ENCODE measurements at regions not wholly inside any gene's neighbourhood (a gene's known extent, or its start where the extent isn't known, plus 50 kb on each side); places are given as distances from the start of the nearest gene placed in this dataset.

DNA sequence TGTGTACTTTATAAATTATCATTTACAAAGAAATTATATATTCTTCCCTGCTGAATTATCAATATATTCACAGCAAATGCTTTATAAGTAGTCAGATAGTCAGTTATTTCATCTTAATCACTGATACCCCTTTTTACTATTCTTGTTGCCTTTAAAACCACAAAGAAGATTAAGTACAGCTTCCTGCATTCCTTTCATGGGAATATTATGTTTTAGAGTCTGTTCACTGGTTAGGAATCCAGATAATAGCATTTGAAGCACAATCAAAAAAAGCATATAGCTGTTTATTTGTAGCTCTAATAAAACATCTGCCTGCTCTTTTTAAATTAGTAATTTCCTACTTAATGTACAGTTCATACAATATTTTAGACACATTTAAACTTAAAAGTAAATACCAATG is 508.9 kb downstream of the FBXO15 start:
- DNase-seq (ENCODE audit: low read depth): peak; percentile 79

DNA sequence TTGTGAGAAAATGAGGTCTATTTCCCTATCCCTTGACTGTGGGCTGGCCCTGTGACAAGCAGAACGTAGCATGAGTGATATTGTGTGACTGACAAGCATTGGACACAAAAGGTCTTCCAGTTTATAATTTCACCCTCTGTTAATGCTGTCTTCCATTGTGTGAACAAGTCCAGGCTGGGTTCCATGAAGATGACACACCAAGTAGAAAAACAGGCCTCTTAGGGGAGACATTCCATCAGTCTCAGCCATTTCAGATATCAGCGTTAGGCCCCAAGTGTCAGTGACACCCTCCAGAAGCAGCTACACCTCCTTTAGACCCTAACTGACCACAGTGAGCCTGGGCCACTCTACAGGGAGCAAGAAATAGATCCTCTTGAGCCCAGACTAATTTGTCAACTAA is 511.3 kb downstream of the FBXO15 start:
- DNase-seq (ENCODE audit: low read depth): peak; percentile 56

DNA sequence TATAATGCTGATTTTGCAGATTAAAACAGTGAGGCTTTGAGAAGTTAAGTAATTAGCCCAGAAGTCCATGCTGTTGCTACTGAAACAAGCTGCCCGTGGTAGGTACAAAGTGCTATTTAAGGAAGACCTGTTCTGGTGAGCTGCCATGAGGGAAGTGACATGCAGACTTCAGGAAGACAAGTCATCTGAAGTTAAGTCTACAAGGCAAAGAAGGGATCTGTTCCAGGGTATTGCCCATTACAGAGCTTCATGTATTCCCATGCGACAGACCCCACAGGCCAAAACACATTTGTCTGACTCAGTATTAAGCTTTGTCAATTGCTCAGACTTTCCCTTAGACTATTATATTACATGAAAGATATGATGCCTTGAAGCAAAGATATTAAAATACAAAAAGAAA is 520.8 kb downstream of the FBXO15 start:
- DNase-seq (ENCODE audit: low read depth): no peak

DNA sequence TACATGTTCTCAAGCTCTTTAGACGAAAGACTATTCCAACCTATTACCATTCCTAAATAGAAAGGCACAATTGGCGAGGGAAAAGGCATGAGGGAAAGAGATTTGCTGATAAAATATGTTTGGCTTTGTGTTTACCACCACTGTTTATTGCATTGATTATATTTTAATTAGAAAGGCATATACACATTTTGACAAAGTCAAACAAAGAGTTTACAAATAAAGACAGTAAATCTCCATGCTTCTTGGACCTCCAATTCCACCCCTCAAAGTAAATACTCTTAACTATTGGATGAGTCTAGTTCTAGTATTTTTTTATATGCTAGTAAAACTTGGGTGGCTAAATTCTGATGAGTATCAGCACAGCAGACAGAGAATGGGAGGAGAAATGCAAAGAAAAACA is 521.4 kb downstream of the FBXO15 start:
- DNase-seq (ENCODE audit: low read depth): no peak

DNA sequence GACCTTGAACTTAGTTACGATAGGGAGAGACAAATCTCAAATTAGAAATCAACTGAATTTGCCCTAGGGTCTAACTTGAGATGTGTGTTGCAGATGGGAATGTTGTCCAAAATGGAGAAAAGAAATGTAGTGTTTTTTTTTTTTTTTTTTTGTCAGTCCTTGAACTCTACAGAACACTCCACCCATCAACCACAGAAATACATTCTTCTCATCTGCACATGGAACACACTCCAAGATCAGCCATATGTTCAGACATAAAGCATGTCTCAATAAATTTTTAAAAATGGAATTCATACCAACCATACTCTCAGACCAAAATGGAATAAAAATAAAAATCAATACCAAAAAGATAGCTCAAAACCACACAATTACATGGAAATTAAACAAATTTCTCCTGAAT is 526.5 kb downstream of the FBXO15 start:
- DNase-seq (ENCODE audit: low read depth): no peak

DNA sequence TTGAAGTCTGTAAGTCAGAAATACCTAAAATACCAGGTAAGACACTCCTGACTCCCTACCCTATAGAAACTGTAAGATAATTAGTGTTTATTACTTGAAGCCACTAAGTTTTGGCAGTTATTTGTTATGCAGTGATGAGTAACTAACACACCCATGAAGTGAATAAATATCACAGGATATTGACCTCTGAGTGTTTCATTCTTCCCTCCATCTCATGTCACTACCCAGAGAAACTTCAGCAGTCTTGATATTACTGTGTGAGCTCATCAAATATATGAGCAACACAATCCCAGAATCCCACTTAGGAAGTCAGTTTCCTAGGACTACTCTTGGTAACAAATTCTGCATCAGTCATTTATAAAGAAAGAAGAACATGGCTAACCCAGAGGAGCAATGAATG is 529.7 kb downstream of the FBXO15 start:
- DNase-seq (ENCODE audit: low read depth): no peak

DNA sequence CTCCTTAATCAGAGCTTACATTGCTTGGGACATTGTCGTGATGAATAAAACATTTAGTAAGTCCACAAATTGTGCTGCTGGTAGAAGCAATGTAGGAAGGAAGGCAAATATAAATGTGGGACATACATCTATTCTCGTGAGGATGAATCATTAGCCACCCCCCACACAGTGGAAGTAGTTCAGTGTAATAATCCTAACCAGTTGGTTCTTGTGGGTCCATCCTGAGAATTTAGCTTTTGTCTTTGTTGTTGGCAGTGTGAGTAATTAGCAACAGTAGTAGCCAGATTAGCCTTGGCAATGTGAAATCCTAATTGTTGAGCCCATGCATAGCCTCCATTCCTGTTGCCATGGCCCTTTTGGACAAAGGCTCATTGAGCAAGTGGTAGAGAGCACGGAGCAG is 532.1 kb downstream of the FBXO15 start:
- DNase-seq (ENCODE audit: low read depth): peak; percentile 7

DNA sequence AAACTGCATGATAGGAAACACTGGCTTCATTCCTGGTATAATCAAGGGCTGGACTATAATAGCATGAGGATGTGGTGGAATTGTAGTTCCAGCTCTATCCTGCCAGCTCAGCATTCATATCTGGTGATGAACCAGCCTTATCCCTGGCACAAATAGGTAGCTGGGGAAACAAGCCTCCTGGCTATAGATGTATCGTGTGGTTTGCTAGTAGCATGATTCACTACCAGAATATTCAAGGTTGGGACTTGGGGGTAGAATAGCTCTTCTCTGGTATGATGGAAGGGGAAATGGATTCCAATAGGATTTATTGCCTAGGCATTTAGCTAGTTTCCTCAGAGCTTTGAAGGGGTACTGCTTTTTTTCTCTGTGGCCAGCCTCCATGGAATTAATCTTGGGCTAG is 532.8 kb downstream of the FBXO15 start:
- DNase-seq (ENCODE audit: low read depth): peak; percentile 91

DNA sequence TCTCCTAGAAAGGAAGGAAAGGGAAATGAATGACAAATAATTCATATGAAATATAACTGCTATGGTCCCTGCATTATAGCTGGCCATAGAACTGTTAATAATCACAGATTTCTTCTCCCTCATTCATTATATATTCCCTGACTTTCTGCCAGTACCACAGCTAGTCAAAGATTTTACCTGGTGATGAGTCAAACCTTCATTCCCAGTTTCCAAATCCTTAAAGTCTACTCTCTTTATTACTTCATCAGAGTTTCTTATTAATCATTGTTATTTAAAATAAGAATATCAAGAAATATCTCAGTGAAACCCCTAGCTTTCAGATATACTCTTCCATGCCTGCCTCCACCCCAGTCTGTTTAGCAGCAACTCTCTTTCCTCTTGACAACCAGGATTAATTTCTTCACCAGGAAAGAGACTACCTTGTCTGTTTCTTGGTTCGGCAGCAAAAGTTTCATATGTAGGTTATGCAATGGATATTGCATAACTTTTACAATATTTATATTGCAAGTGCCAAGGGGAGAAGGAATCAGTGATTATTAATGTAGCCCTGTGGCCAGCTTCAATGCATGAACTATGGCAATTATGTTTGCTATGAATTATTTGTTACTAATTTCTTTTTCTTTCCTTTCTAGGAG is 533.8 kb downstream of the FBXO15 start:
- DNase-seq (ENCODE audit: low read depth): no peak

DNA sequence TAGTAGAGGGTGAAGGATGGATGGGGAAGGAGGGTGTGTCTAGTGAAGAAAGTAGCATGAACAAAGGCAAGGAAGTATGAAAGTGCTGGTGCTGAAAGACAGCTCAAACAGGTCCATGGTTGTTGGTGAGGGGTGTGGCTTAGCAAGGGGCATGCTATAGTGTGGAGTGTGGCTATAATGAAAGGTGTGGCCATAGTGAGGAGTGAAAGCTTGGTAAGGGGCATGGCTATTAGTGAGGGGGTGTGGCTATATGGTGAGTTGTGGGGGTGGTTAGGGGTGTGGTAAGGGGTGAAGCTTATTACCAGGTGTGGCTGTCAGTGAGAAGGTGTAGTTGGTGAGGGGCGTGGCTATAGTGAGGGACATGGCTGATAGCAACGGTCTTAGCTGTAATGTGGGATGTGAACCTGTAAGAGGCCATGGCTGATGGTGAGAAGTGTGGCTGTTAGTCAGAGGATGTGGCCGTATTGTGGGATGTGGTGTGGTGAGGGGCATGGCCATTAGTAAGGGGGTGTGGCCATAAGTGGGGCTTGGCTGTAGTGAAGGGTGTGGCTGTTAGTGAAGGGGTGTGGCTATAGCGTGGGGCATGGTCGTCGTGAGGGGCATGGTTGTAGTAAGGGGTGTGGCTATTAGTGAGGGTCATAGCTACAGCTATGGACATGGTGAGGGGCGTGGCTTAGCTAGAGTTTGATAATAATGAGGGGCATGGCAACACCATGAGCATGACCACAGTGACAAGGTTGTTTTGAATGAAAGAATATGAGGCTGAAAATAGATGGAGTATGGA is 549.6 kb downstream of the FBXO15 start:
- no peak for DNase-seq (ENCODE audit: low read depth)

DNA sequence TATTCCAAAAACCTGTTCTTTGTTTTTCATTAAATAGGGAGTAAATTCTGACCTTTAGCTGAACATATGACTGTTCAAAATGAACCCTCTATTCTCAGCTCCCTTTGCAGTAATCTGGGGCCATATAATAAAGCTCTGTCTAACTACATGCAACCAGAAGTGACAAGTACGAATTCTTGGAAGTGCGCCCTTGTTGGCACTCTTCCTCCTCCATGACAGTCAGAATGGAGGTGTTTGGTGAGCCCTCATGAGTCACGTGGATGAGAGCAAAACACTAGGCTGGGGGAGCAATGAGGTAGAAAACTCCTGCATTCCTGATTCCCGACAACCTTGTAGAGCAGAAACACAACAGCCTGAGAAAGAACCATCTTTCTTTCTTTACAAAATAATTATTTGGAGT is 552.9 kb downstream of the FBXO15 start:
- DNase-seq (ENCODE audit: low read depth): peak; percentile 23

DNA sequence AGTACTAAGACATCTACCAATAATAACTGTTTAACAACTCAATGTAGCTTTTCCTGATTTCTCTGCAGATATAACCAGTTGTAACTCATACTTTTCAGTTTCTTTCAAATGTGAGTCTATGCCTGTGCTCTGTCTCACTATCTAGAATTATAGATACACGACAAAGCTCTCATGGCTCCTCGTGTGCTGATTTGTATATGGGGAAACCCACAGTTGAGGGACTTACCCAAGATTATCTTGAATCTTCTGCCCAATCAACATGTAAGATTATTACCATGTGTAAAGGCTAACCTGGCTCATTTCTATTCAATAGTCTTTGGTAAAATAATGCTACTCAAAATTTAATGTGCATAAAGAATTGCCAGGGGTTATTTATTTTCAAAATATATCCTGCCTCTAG is 554.4 kb downstream of the FBXO15 start:
- DNase-seq (ENCODE audit: low read depth): no peak

DNA sequence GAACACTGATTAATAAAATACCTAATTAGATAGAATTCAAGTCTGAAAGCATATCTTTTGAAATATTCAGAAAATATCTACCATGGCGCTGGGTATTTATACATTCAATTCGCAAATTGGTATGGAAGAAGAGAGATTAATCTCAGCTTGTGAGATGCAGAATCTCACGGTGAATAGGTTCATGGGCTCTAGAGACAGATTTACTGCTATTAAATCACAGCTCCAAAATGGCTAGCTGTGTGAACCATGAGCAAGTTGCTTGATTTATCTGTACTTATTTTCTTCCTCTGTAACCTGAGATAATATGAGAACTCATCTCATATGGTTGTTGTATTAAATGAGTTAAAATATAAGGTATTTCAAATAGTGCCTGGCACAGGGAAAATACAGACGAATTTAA is 556.7 kb downstream of the FBXO15 start:
- DNase-seq (ENCODE audit: low read depth): no peak

DNA sequence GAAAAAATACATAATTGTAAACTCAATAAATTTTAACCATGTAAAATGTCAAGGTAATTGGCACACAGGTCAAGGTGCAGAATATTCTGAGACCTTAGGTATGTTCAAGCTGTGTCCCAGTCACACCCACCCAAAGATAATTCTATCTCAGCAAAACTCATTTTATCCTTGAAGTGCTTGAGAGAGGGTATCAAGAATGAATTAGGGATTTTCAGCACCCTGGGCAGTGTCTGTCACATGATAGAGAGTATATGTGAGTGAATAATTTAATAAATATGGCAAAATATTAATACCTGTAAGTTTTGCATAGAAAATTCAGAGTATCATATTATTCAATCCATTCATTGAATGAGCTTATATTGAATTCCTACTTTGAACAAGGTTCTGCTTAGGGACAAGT is 567.9 kb downstream of the FBXO15 start:
- no peak for DNase-seq (ENCODE audit: low read depth)

DNA sequence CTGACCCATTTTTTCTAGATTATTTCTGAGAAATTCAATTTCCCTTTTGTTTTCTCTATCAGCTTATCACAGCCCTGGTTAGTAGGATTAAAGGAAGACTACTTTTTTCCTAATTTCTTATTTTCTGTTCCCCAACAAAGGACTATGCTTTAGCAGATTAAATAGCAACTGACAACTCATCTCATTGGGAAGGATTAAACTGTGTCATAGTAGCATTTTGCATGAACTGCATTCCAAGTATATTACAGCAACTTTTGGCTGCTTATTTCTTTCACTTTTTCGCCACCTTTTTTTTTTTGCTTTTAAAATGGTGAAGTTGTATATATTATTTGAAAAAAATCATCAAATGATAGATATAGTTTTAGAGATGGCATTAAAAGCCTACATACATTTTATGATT is 570.3 kb downstream of the FBXO15 start:
- peak; percentile 51 for DNase-seq (ENCODE audit: low read depth)

DNA sequence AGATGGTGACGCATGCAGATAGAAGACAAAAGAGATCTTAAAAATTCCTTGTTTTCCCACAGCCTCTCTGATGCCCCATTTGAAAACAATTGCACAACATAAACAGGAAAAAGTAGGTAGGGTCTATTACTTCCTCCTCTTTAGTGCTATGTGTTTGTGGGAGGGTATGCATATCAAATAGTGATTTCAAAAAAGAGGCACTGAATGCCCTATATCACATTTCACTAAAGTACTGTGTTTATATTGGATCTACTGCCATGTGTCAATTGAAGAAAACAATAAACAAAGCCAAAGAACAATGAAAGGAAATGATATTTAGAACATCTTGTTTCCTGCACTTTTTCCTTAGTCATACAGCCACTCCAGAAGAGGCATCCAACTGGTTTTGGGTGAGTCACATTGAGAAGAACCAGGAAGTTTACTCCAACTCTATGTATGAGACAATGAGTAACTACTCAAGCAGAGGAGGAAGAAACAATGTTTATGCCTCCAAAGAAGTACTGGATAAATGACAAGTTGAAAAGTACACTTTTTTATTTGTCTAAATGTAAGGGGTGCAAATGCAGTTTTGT is 583.6 kb downstream of the FBXO15 start:
- peak; percentile 86 for DNase-seq (ENCODE audit: low read depth)

DNA sequence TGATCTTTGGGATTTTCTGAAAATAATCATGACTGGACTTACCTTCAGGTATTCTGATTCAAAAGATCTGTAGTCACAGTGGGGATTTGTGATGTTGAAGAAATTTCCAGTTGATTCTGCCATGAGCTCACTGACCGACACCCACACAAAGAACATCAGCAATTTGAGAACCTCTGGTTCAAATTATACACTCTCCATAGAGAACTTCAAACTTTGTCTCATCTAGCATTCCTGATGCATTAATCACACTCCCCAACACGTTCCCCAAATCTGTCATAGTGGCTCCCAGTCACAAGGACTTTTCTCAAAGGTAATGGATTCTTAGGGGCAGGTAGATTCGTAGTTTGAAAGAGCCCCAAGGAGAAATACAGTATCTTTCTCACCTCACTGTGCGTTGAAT is 584.3 kb downstream of the FBXO15 start:
- DNase-seq (ENCODE audit: low read depth): peak; percentile 78

DNA sequence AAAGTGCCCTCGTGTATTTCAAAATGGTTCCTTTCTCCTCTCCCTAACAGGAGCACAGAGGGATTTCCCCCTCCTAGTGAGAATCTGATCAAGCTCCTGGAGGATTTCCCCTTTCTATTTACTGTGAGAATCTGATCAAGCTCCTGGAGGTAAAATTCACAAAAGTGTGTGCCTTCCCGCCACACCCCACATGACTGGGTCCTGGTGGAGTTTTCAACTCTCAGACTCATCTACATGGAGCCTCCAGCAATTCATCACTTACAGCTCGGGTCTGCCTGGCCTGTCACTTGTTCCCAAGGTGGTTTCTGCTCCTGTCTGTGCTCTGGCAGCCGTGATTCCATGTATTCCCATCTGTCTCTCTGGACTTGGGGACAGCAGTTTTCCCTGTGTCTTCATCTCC is 590.7 kb downstream of the FBXO15 start:
- no peak for DNase-seq (ENCODE audit: low read depth)

DNA sequence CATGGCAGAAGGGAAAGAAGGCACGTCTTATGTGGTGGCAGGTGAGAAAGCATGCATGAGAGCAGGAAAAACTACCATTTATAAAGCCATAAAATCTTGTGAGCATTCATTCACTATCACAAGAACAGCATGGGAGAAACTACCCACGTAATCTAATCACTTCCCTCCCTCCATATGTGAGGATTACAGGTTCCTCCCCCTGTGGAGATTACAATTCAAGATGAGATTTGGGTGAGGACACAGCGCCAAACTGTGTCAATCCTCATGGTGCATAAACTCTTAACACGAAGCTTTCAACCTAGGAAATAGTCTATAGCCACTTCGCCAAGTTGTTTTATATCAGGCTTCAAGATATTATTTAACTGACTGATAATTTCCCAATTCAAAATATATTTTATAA is 595.5 kb downstream of the FBXO15 start:
- no peak for DNase-seq (ENCODE audit: low read depth)

DNA sequence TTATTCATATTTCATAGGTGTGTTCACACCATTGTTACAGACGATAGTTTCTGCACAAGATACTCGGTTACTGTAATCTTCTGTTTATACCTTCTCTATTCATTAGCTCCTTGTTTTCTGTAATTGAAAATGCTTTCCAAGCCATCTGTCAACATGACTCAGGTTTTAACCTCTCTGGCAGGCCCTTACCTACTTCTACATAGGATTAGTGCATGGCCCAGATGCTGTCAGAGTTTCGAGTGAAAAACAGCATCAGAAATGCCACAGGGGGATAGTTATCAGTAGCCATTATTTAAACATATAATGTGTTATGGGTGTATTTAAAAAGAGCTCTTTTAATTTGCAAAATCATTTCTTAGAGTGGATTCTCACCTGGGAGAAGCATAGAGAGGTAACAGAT is 596.4 kb downstream of the FBXO15 start:
- no peak for DNase-seq (ENCODE audit: low read depth)

DNA sequence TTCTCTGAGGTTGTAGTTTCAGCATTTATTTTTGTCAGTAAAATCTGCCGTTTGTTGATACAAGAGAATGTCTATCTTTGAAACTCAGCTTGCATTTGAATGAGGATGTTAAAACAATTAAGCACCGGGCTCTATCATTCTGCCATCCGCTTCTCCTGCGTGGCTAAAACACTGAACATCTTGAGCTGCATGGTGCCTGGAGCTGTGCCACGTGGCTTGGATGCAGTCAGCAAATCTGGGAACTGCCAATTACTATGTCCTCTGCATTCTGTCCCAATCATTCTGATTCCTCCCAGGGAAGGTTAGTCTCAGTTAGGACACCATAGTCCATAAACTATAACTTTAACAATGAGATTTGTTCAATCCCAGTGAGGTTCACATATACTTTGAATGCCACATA is 598.4 kb downstream of the FBXO15 start:
- peak; percentile 3 for DNase-seq (ENCODE audit: low read depth)

DNA sequence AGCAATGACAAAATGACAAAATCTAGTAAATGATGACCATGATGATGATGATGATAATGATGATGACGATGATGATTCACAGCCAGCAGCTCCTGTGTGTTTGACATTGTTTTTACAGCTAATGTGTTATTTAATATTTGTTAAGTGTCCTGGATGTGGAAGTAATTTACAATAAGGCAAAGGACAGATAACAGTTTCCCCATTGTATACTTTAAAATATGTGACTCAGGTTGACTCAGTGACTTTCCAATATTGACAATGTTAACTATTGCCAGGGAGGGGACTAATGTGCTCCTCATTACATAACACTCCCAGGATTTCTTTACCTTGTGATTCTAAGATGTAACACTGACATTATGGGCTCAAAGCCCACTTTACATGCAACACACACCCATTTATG is 602.2 kb downstream of the FBXO15 start:
- DNase-seq (ENCODE audit: low read depth): no peak

DNA sequence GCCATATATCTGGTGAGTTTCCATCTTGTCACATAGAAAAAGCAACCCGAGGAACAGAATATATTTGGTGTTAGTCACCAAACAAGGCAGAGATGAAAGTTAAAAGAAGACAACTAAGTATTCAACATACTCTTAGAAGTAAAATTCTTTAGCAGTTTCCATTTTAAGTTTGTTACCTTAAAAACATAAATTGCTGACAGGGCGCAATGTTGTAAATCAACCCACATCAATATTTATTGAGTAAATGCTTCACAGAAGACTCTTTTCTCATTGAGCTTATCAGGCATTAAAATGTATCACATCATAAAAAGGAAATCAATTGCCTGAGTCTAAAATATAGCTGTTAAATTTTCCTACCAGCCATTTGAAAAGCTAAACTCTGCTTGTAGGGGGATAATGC is 603.0 kb downstream of the FBXO15 start:
- no peak for DNase-seq (ENCODE audit: low read depth)

DNA sequence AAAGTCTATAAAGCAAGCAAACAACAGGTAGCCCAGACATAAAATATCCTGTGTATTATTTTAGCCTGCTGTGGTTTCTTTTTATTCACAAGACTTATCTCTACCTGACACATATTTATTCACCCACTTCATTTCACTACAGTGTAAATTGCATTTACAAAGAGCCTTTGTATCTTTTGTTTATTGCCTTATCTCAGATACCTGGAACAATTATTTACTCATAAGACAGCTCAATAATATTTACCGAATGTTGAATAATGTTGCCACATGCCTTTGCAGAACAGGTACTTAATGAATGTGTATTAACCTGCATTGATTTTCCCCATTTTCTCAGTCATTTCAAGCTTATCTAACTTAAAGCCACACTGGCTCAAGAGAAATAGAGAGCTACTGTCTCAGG is 603.6 kb downstream of the FBXO15 start:
- DNase-seq (ENCODE audit: low read depth): no peak

Data from EH (cell line).